HUES48 (cell line): ENCODE measurements at regions not wholly inside any gene's neighbourhood (a gene's known extent, or its start where the extent isn't known, plus 50 kb on each side); places are given as distances from the start of the nearest gene placed in this dataset.

Experiments
- H3K27ac ChIP-seq: one replicate; pipeline ENCODE4 v1.7.0; 2013; ENCODE audit warnings: low read depth, low read length, inconsistent platforms
- H3K27me3 ChIP-seq: 2 replicates; pipeline ENCODE4 v1.6.1; 2013; ENCODE audit warnings: mild to moderate bottlenecking, low read length; ENCODE audit not compliant: control insufficient read depth, insufficient read depth
- H3K36me3 ChIP-seq: 2 replicates; pipeline ENCODE4 v1.6.1; 2013; ENCODE audit warnings: low read length; ENCODE audit not compliant: control insufficient read depth, insufficient read depth
- H3K4me1 ChIP-seq: 2 replicates; pipeline ENCODE4 v1.6.1; 2013; ENCODE audit warnings: mild to moderate bottlenecking, low read length; ENCODE audit not compliant: control insufficient read depth, insufficient read depth
- H3K4me3 ChIP-seq: 2 replicates; pipeline ENCODE4 v1.5.1; 2013; ENCODE audit warnings: mild to moderate bottlenecking, low read depth, low read length
- H3K9ac ChIP-seq: 2 replicates; pipeline ENCODE4 v1.6.1; 2013; ENCODE audit warnings: mild to moderate bottlenecking, low read depth, low read length, moderate library complexity
- H3K9me3 ChIP-seq: 2 replicates; pipeline ENCODE4 v1.6.1; 2013; ENCODE audit warnings: low read length; ENCODE audit not compliant: control insufficient read depth, insufficient read depth

GRCh38 chr11:98895936-98896335, 124.8 kb upstream of the CNTN5 start:
- H3K4me1 ChIP-seq, result no peaks in the 10 kb centered on the region
- H3K9me3 ChIP-seq, result 0 out of 2 replicates have a peak, but pooled peaks cover 3% of the 10 kb centered on the region
- H3K27me3 ChIP-seq, result no peaks in the 10 kb centered on the region
- no peak overlapping the region for H3K9ac ChIP-seq
- H3K4me3 ChIP-seq, result no peak overlapping the region
- no peaks in the 10 kb centered on the region for H3K36me3 ChIP-seq
- no peak overlapping the region for H3K27ac ChIP-seq

- peaks cover 4% of the 10 kb centered on the region for H3K9me3 ChIP-seq
- H3K27ac ChIP-seq, result no peak overlapping the region
- H3K4me1 ChIP-seq, result no peaks in the 10 kb centered on the region
- no peaks in the 10 kb centered on the region for H3K36me3 ChIP-seq
- no peak overlapping the region for H3K9ac ChIP-seq
- H3K4me3 ChIP-seq, result no peak overlapping the region
- no peaks in the 10 kb centered on the region for H3K27me3 ChIP-seq
These were observed 79.8 kb upstream of the CNTN5 start for GRCh38 chr11:98940913-98941312.

GRCh38 chr11:98944461-98944860, 76.3 kb upstream of the CNTN5 start:
- Histone ChIP-seq H3K27me3 (no peaks in the 10 kb centered on the region), H3K9ac (no peak overlapping the region), H3K4me3 (no peak overlapping the region), H3K27ac (no peak overlapping the region), H3K4me1 (no peaks in the 10 kb centered on the region), H3K9me3 (peaks cover 4% of the 10 kb centered on the region), H3K36me3 (no peaks in the 10 kb centered on the region)

- no peaks in the 10 kb centered on the region for H3K9me3 ChIP-seq
- no peaks in the 10 kb centered on the region for H3K27me3 ChIP-seq
These were observed 68.6 kb upstream of the CNTN5 start for GRCh38 chr11:98952107-98952506.

GRCh38 chr11:98955551-98955950, 65.2 kb upstream of the CNTN5 start:
- Histone ChIP-seq H3K9ac (no peak overlapping the region), H3K9me3 (no peaks in the 10 kb centered on the region), H3K4me3 (no peak overlapping the region), H3K27ac (no peak overlapping the region), H3K36me3 (no peaks in the 10 kb centered on the region), H3K4me1 (no peaks in the 10 kb centered on the region; the same call in 1 of the 2 replicates), H3K27me3 (no peaks in the 10 kb centered on the region)

More at GRCh38 chr11:98952107-98952506, 68.6 kb upstream of the CNTN5 start:
- Histone ChIP-seq H3K4me1 (no peaks in the 10 kb centered on the region), H3K4me3 (no peak overlapping the region), H3K36me3 (no peaks in the 10 kb centered on the region), H3K9ac (no peak overlapping the region), H3K27ac (no peak overlapping the region)

GRCh38 chr11:98964146-98964545, 56.6 kb upstream of the CNTN5 start:
- Histone ChIP-seq H3K9ac (no peak overlapping the region), H3K27ac (no peak overlapping the region), H3K36me3 (no peaks in the 10 kb centered on the region), H3K27me3 (no peaks in the 10 kb centered on the region), H3K4me3 (no peak overlapping the region), H3K4me1 (peaks cover 5% of the 10 kb centered on the region; the same call in 1 of the 2 replicates), H3K9me3 (no peaks in the 10 kb centered on the region)

GRCh38 chr11:98965358-98965757, 55.4 kb upstream of the CNTN5 start:
- Histone ChIP-seq H3K9me3 (no peaks in the 10 kb centered on the region), H3K4me3 (no peak overlapping the region), H3K36me3 (no peaks in the 10 kb centered on the region), H3K9ac (no peak overlapping the region), H3K4me1 (peaks cover 5% of the 10 kb centered on the region; the same call in 1 of the 2 replicates), H3K27ac (no peak overlapping the region), H3K27me3 (no peaks in the 10 kb centered on the region)

- H3K4me1 ChIP-seq, result peaks cover 5% of the 10 kb centered on the region; the same call in 1 of the 2 replicates
- no peak overlapping the region for H3K27ac ChIP-seq
- H3K4me3 ChIP-seq, result no peak overlapping the region
- H3K9ac ChIP-seq, result no peak overlapping the region
- no peaks in the 10 kb centered on the region for H3K27me3 ChIP-seq
- no peaks in the 10 kb centered on the region for H3K36me3 ChIP-seq
- H3K9me3 ChIP-seq, result no peaks in the 10 kb centered on the region
These were observed 55.0 kb upstream of the CNTN5 start for GRCh38 chr11:98965775-98966174.

- Histone ChIP-seq H3K9me3 (no peaks in the 10 kb centered on the region), H3K4me3 (no peak overlapping the region), H3K4me1 (no peaks in the 10 kb centered on the region), H3K27me3 (no peaks in the 10 kb centered on the region), H3K36me3 (no peaks in the 10 kb centered on the region), H3K9ac (no peak overlapping the region), H3K27ac (no peak overlapping the region)
These were observed 53.7 kb upstream of the CNTN5 start for GRCh38 chr11:98967005-98967404.
